Astrocyte of the cerebellum (primary cell): ENCODE measurements at regions not wholly inside any gene's neighbourhood (a gene's known extent, or its start where the extent isn't known, plus 50 kb on each side); places are given as distances from the start of the nearest gene placed in this dataset.

Experiments
- DNase-seq: peaks from one replicate; pipeline ENCODE4 v3.0.0-alpha.2; 2011; ENCODE audit warnings: low read depth
- H3K4me3 ChIP-seq: 2 replicates; pipeline ENCODE4 v1.5.1; 2011; ENCODE audit warnings: mild to moderate bottlenecking, low read depth, low read length, moderate library complexity
- in situ Hi-C: cut with HindIII; loops from 2 replicates; pipeline ENCODE4 v1.10.0; 2017; ENCODE audit warnings: low sequenced_read_pairs
- TF ChIP-seq, protein P1 (sequence below): IDR thresholded peaks from 2 replicates; pipeline ENCODE4 v1.5.1; 2012; ENCODE audit warnings: low read length, low read depth, moderate library complexity, mild to moderate bottlenecking; ENCODE audit errors: missing control alignments

DNA sequence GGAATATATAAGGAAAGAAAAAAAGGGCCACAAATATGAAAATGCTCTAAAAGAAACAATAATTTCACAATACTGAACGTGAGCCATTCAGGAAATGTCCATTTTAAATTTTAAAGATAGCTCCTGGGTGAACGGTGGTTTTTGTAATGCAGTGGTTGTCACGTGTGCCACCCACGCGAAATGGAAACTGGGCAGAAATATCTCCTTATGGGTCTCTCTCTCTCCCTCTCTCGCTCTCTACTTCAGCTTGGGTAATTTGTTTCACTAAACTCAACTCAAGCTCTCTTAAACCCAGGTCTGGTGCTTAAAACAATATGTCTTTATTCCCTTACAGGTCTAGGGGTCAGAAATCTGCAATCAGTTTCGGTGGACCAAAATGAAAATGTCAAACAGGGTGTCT, 150.8 kb downstream of the OR2B2 start:
- DNase-seq = no peak
- in situ Hi-C loops = no loop called here
- TF ChIP-seq, protein P1, sequence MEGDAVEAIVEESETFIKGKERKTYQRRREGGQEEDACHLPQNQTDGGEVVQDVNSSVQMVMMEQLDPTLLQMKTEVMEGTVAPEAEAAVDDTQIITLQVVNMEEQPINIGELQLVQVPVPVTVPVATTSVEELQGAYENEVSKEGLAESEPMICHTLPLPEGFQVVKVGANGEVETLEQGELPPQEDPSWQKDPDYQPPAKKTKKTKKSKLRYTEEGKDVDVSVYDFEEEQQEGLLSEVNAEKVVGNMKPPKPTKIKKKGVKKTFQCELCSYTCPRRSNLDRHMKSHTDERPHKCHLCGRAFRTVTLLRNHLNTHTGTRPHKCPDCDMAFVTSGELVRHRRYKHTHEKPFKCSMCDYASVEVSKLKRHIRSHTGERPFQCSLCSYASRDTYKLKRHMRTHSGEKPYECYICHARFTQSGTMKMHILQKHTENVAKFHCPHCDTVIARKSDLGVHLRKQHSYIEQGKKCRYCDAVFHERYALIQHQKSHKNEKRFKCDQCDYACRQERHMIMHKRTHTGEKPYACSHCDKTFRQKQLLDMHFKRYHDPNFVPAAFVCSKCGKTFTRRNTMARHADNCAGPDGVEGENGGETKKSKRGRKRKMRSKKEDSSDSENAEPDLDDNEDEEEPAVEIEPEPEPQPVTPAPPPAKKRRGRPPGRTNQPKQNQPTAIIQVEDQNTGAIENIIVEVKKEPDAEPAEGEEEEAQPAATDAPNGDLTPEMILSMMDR = no peak
- no peak overlapping the region for H3K4me3 ChIP-seq

DNA sequence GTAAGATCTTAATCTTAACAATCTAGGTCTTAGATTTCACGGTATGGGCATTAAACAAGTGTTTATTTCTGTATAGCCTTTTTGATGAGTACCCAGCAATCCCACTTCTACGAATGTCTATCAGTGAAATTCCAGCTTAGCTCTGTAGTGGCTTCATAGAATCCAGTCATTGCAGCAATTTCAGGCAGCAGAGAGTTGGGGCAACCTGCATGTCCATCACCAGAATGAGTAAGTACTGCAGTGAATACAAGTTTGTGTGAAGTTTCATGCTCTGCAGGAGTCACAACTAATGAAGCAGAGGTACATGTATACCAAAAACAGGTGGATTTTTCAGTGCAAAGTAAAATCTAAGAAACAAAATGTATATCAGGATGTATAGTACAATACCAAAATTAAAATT, 151.7 kb downstream of the OR2B2 start:
- H3K4me3 ChIP-seq = no peak overlapping the region
- in situ Hi-C loops = no loop called here
- TF ChIP-seq, protein P1 = no peak
- no peak for DNase-seq

DNA sequence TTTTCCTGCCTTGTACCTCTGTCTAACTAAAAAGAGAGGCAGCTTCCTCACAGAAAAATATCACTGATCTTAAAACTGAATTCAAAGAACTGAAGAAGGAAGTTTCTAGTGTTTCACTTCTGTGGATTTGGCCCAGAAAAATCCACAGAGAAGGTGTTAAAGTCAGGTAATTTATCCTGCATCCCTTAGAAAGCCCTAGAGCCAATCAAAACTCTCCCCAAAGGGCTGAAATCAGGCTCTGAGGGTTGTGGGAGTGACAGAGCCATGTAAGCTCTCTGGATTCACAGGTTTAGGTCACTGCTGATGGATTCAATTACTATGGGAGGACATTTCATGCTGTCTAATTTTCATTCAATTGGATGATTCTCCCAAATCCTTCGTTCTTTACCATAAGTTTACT, 152.3 kb downstream of the OR2B2 start:
- H3K4me3 ChIP-seq = no peak overlapping the region
- TF ChIP-seq, protein P1 = no peak
- DNase-seq = no peak
- in situ Hi-C loops = no loop called here

DNA sequence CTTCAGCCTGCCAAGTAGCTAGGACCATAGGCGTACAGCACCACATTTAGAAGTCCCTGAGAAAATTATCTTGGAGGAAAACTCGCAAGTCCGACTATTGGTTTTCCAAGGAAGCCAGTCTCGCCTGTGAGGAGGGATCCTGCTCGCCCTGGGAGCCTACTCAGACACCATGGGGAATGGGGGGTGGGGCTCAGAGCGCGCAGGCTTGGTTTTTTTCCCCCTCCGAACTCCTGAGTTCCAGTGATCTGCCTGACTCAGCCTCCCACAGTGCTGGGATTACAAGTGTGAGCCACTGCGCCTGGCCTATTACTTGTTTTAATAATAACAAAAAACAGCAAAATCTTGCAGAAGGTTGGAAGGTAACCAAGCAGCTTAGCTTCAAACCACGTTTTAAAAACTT, 153.7 kb downstream of the OR2B2 start:
- in situ Hi-C loops = no loop called here
- TF ChIP-seq, protein P1 = no peak
- no peak for DNase-seq
- no peak overlapping the region for H3K4me3 ChIP-seq

DNA sequence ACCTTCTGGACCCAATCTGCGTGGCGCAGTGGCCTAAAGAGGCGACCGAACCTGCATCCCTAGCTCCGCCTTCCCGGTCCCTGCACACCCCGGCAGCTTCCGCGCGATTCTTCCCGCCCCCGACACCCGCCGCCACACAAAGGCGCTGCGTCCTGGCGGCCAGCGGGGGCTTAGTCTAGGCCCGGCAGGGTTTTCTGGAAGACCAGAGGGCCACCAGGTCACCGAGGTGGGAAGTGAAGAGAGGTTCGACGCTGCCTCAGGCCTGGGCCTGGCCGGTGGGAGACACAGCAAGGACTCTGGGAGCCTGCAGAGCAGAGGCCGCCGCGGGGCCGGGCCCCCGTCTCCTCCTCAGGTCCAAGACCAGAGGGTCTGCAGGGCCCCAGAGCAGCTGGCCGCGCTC, 154.9 kb downstream of the OR2B2 start:
- no peak for DNase-seq
- TF ChIP-seq, protein P1 = no peak
- H3K4me3 ChIP-seq = no peak overlapping the region
- in situ Hi-C loops = no loop called here

DNA sequence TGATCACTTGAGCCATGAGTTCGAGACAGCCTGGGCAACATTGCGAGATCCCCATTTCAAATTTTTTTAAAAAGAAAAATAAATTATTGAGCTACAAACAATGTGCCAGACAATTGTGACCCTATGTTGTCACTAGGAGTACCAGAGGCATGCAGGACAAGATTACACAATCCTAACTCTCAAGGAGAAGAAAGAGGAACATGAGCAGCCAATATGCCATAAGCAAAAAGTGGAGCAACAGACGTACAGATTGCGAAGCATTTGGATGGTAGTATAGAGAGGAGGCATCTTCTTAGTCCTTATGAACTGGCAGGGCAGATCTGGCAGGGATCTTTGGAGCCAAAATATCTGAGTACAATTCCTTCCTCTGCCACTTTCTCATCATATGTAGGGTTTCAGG, 156.4 kb downstream of the OR2B2 start:
- DNase-seq = no peak
- in situ Hi-C loops = no loop called here
- TF ChIP-seq, protein P1 = no peak
- no peak overlapping the region for H3K4me3 ChIP-seq

DNA sequence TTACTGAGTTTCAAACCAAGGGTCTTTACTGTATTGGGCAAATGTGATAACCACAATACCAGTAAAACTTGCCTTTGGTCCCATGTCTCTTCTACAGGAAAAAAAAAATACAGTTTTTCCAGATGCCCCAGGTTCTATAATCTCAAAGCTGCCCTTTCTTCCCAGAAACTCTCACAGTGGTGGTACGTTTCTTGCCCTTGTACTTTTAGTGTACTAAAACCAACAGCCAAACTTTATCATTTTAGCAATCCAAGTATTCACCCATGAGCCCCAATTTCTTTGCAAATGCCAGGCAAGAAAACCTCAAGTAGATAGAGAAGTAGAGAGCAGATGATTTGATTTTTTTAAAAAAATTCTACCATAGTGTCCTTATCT, 157.8 kb downstream of the OR2B2 start:
- TF ChIP-seq, protein P1 = peak; percentile 0
- peak overlapping the region; percentile 85 for H3K4me3 ChIP-seq
- in situ Hi-C loops = no loop called here
- no peak for DNase-seq
